ENCODE measurements at regions not wholly inside any gene's neighbourhood (a gene's known extent, or its start where the extent isn't known, plus 50 kb on each side); places are given as distances from the start of the nearest gene placed in this dataset.
"Not testable (repeated sequence)": the region's sequence is repeated elsewhere in the genome, so short reads cannot be mapped to it uniquely, and the experiment has no call there.

GRCh38 chr2:145000376-145000775 is 480.5 kb upstream of the ZEB2 start:
- DNase-seq: no peak

DNA sequence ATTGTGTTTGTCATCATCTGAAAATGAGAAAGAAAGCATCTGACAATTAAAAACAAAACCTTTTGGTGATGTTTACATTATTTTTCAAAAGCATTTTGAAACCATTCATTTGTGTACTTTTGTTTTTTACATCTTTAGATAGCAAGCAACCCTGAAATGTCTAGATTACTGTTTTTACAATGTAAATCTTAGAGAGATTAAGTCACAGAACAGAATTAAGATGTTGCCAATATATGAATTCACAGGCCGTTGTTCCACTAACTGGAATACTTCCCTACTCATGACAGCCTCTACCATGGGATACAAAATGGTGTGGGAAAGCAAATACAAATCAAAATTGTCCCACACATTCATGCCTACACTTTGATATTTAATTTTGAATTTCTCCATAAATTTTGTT is 480.0 kb upstream of the ZEB2 start:
- no peak for DNase-seq

- DNase-seq: no peak
Measured at GRCh38 chr2:144999071-144999875, 479.4 kb upstream of the ZEB2 start.

DNA sequence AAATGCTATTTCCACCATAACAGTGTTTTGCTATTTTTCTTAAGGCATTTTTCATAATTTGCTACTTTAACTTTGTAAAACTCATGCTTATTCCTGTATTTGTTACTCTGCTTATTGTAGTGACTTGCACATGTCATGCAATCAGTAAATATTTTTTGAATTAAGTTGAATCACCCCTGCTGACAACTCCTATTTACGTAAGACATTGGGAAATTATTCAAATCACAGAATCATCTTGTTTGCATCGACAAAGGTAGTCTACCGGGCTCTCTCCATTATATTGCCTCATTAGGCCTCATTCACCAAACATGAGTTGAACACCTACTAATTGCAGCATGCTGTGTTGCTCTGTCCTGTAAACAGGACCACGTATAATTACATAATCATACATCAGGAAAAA is 478.5 kb upstream of the ZEB2 start:
- no peak for DNase-seq

DNA sequence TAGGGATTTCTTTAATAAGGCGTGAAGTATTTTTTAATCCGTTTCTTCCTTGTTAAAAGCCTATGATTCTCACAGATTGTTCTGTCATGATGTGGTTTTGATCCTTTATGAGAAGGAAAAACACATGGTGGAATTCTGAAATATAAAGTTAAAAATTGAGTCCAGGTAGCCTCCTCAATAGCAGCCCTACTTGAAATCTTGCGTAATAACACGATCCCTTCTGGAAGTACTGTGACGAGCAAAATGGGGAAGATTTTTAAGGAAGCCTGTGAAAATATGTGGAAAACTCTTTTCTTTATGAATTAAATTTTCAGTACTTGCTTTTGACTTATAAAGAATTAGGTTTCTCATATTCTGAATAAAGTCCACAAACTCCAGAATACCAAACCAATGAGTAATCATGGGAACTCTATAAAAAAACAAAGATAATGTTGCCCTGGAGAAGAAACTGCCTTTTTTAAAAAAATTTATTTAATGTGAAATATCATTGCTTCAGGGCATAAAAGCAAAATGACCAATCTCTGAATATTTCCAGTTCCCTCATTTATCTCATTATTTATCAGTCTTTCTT is 476.4 kb upstream of the ZEB2 start:
- no peak for DNase-seq

GRCh38 chr2:144995482-144995881 is 475.6 kb upstream of the ZEB2 start:
- DNase-seq: no peak

DNA sequence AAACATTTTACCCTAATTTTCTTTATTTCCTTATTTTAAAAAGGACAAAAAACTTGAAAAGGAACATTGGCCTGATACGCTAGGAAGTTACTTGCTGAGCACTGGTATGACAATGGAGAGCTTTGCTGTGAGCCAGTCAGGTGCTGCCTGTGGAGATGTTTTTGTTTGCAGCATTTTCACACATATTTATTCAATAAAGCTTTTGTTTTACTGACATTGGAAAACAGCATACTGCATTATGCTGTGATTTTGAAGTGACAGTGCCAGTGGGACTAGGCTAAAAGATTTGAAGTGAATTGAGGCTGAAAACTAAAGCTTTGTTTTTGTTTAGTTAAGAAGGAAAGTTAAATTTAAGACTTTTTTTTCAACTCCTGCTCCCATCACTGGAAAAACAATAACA is 470.7 kb upstream of the ZEB2 start:
- DNase-seq: no peak

DNA sequence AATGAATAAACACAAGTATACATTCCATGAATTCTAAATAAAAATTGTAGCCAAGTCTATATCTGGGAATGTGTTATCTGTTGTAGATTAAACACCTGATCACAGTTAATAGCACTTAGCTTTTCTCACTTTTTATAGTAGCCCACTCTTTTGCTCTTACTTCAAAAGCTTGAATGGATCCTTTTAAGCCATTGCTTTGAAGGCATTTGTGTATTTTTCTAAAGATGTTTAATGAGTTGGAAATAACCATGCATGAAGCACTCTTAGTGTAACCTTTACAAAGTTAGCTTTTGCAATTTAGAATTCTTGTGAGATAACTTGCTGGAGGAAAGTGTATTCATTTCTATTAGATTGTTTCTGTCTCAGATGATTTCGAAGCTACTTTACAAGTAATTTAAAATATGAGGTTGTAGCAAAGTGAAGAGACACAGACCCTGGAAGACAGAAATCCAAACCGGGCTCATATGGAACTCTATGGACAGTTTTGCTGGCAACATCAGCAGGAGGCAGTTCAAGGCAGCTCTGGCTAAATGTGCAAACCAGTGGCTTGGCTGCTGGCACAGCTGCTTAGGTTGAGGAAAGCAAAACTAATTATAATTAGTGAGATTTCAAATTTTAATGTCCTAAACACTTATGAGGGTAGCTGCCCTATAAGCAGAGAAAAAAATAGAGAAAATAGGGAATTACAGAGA is 469.8 kb upstream of the ZEB2 start:
- no peak for DNase-seq

DNA sequence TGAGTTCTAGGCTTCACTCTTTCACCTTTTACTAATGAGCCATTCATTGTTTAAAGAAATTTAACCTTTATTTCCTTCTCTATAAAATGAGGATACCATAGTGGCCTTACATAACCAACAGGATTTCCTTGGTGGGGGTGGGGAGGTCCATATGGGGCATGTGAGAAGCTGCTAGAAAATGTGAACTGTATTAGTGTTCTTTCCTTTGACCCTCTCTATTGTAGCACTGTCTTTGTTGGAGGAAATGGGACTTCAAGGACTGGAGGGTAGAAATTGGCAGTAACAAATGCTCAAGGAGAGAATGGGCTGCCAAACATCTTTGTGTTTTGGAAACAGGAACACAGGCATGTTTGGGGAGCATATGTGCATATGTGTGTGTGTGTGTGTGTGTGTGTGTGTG is 468.7 kb upstream of the ZEB2 start:
- no peak for DNase-seq

DNA sequence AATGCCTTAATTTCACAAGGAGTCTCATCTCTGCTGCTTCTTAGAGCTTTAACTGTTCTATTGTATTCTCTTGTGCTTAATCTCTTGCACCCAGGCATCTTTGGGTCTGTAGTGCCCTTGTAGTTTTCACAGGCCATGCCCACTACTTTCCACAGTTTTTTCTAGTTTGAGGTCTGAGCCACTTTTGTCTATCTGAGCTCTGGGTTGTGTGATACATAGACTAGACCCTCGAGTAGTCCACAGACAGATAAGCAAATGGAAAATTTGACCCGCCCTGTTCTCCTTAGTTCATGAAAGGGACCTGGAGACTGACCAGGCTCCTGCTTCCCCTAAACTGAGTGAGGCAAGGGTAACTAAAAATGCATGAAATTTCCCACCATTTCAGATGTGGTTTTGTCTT is 466.8 kb upstream of the ZEB2 start:
- no peak for DNase-seq

GRCh38 chr2:144984038-144984437 is 464.1 kb upstream of the ZEB2 start:
- no peak for DNase-seq

GRCh38 chr2:144983107-144983506 is 463.2 kb upstream of the ZEB2 start:
- DNase-seq: no peak

DNA sequence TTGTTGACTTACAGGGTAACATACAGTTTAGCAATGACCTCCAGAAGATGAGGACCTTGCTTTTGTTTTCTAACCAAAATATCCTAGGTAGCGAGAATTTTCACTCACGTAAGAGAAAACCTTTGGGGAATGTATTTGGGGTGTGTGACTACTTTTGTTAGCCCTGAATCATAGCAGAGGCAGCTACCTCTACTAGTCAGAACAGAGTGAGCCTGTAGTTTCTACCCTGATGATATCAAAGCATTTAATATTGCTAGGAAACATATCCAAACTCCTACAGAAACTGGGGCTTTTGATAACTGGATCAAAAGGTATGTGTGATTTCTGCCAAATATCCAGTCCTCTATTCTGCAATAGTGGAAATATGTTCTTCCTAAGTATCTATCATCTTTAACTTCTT is 462.6 kb upstream of the ZEB2 start:
- no peak for DNase-seq

DNA sequence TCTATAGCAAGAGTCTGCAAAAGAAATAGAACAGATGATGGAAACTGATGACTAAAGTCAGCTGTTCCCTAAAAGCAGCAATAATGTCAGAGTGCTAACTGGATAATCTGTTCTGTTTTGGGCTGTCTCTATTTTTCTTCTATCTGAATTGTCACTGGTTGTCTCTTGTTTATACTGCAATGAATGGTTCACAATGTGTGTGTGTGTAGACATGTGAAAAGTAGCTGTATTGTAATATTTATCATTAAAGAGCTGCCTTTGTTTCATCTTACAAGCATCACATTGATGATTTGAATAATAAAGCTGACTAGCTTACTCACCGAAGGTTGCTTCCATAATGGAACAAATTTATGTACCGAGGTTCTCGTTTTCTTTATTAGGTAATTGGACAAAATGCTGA is 456.0 kb upstream of the ZEB2 start:
- no peak for DNase-seq

DNA sequence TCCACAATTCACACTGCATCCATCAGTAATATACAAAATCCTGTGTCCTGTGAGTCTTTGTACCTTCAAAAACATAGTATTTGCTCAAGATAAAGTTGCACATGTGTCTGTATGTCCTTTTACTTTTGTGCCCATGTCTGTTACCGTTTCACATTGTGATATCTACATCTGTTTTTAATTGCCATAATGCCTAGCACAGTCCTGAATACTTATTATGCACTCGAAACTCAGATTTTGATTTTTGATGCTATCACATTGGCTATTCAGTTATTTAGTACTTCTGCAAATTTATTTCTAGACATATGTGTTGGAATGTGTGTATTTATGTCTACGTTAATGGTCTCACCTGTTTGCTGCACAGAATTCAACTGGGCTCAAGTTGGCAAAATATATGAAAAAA is 452.8 kb upstream of the ZEB2 start:
- DNase-seq: no peak

GRCh38 chr2:144971786-144972335 is 451.9 kb upstream of the ZEB2 start:
- no peak for DNase-seq

- not testable (repeated sequence) for DNase-seq
Measured at GRCh38 chr2:144970410-144970809, 450.5 kb upstream of the ZEB2 start.

DNA sequence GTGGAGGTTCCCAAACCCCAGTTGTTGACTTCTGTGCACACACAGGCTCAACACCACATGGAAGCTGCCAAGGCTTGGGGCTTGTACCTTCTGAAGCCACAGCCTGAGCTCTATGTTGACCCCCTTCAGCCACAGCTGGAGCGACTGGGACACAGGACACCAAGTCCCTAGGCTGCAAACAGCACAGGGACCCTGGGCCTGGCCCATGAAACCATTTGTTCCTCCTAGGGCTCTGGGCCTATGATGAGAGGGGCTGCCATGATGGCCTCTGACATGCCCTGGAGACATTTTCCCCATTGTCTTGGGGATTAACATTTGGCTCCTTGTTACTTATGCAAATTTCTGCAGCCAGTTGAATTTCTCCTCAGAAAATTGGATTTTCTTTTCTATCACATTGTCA is 449.6 kb upstream of the ZEB2 start:
- not testable (repeated sequence) for DNase-seq

DNA sequence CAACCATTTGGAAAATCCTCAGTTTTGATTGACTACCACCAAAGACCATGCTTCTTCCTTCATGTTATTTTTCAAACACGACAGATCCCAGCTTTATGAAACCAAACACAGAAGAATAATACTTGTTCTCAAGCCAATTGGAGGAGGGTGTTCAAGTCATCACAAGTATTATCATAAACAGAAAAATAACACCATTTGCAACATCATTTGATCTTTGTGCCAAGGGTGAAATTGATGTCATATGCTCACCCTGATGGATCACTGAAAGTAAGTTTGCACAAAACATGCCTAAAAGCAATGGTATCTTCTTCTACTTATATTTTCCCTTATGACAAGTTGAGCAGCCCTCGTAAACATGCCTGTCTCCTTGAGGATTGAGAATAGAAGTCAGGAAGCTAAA is 448.0 kb upstream of the ZEB2 start:
- DNase-seq: no peak

GRCh38 chr2:144965172-144965571 is 445.3 kb upstream of the ZEB2 start:
- no peak for DNase-seq

DNA sequence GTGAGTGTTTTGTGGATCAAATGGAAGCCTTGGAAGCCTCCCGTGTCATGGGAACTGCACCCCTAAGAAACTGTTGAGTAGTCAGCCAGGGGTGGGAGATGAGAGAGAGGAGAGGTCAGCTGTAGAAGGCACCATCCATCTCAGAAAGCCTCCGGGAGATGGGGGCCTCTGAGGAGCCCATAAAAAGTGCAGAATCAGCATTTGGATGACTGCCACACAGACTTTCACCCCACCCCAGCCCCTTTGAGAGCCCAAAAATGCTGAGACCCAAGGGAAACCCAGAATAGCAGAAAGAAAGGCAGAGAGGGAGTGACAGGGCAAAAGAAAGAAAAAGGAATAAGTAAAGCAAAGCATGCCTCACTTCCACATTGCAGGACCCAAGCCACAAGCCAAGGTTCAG is 443.1 kb upstream of the ZEB2 start:
- no peak for DNase-seq

DNA sequence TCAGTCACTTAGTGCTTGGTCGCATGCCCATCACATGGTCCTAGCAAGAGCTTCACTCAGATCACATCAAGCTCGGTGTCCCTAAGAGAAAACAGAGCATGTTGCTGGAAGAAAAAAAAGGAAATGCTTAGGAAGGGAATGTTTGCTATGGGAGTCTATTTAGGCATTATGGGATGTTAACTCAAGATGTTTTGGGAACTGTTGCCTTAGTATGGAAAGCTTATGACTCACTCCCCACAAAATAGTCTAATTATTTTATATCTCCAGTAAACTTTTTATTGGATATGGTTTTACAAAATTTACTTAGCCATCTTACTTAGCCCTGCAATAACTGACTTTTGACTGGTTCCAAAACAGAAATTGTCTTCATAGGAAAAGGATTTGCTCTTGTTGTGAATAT is 439.5 kb upstream of the ZEB2 start:
- no peak for DNase-seq

GRCh38 chr2:144950899-144951560 is 431.1 kb upstream of the ZEB2 start:
- DNase-seq: no peak
